ENCODE measurements at regions not wholly inside any gene's neighbourhood (a gene's known extent, or its start where the extent isn't known, plus 50 kb on each side); places are given as distances from the start of the nearest gene placed in this dataset.

DNA sequence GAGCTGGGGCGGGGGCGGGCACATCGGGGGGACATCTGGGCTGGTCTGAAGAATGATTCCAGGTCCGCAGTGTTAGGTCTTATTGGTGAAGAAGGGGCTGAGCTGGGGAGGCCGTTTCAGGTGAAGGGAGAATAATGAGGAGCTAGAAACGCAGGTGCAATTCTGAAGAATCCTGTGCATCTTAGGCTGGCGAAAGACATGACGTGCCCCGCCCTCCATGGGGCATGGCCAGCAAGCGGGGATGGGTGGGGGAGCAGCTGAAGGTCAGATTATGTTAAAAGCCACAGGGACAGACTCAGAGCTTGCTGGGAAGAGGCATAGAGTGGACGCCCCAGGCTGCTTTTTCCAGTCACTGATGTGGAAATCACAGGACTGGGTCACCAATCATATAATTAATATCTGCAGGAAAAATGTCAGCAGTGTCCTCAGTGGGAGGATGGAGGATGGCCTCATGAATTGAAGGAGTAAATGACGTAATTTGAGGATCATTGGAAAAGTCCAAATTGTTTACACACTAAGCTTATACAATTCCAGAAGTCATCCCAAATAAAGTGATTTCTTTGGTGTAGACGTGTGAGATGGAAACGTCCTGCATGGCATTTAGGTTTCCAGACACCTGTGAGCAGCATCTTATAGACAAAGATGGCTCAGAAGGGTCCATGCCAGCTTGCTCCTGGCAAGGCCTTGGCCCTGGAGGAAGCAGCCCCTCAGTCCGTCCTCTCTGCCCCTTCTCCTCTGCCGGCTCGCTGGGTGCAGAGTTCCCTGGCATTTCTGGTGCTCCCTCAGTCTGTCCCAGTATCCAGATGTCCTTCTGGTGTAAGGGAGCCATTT, 109.6 kb upstream of the FRMD1 start:
- Histone ChIP-seq H3K79me1 (ENCODE audit: low read depth in 1 of 2, low read length in 2 of 2) (no peaks in the 10 kb centered on the region), H2BK20ac (ENCODE audit: low read depth, low read length) (no peak overlapping the region), H2BK15ac (ENCODE audit: low read depth, low read length) (no peak overlapping the region), H4K91ac (ENCODE audit: insufficient read depth, low read depth, low read length) (no peak overlapping the region), H4K5ac (ENCODE audit: low read depth, low read length) (no peak overlapping the region), H3K56ac (ENCODE audit: extremely low read depth, insufficient read depth, low read length) (no peak overlapping the region), H3K9me1 (ENCODE audit: insufficient read depth, low read length) (no peaks in the 10 kb centered on the region), H2AK5ac (ENCODE audit: low read depth, low read length) (no peak overlapping the region), H3K23ac (ENCODE audit: low read depth, low read length) (no peak overlapping the region), H3K4me3 (ENCODE audit: insufficient read depth, low read depth, low read length) (no peak overlapping the region), H3K14ac (replicated peaks; ENCODE audit: low read depth, low read length) (no peak overlapping the region), H4K8ac (ENCODE audit: low read depth in 2 of 2, low read length in 2 of 2) (no peak overlapping the region), H3K27me3 (ENCODE audit: control insufficient read depth, insufficient read depth, low read length) (no peaks in the 10 kb centered on the region), H2BK5ac (ENCODE audit: low read depth, low read length, poor library complexity, severe bottlenecking) (no peak overlapping the region), H2AK9ac (replicated peaks; ENCODE audit: low read depth, low read length, poor library complexity) (no peak overlapping the region), H3K4me2 (ENCODE audit: low read depth, low read length) (no peak overlapping the region), H3K4me1 (ENCODE audit: control insufficient read depth, insufficient read depth, low read length) (no peaks in the 10 kb centered on the region), H4K20me1 (ENCODE audit: insufficient read depth, low read length) (no peaks in the 10 kb centered on the region), H3K36me3 (ENCODE audit: control insufficient read depth, insufficient read depth, low read length) (no peaks in the 10 kb centered on the region), H3K9ac (ENCODE audit: low read depth, low read length) (no peak overlapping the region), H3K18ac (ENCODE audit: low read depth, low read length) (no peak overlapping the region), H3K27ac (ENCODE audit: insufficient read depth, low read length) (no peak overlapping the region), H2BK120ac (ENCODE audit: low read depth, low read length) (no peak overlapping the region), H2AFZ (replicated peaks; ENCODE audit: low read length, poor library complexity) (no peak overlapping the region), H3K4ac (ENCODE audit: low read depth, low read length) (no peak overlapping the region), H3K9me3 (ENCODE audit: control insufficient read depth, insufficient read depth, low read length) (peaks cover 20% of the 10 kb centered on the region)
- in situ Hi-C loops (cut with MboI; ENCODE audit: low sequenced_read_pairs) (no loop called here), dilution Hi-C loops (cut with HindIII; ENCODE audit: low sequenced_read_pairs, unreplicated experiment) (no loop called here), intact Hi-C loops (cut with micrococcal nuclease) (no loop called here)
- CTCF ChIA-PET: no interaction called here
- ATAC-seq (ENCODE audit: low read depth) (no peak), DNase-seq (no peak)
- no TSS peak for BruUV-seq (replicated peaks)
- POLR2A ChIA-PET (ENCODE audit: unreplicated experiment): no interaction called here
- TF ChIP-seq, protein P1, sequence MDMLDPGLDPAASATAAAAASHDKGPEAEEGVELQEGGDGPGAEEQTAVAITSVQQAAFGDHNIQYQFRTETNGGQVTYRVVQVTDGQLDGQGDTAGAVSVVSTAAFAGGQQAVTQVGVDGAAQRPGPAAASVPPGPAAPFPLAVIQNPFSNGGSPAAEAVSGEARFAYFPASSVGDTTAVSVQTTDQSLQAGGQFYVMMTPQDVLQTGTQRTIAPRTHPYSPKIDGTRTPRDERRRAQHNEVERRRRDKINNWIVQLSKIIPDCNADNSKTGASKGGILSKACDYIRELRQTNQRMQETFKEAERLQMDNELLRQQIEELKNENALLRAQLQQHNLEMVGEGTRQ (IDR thresholded peaks at IDR 0.05; ENCODE audit: low read depth, low read length): no peak
- TF ChIP-seq POLR2A (IDR thresholded peaks at IDR 0.05; ENCODE audit: low read depth, low read length) (no peak), FOS (IDR thresholded peaks at IDR 0.05; ENCODE audit: low read depth, low read length) (no peak), CHD1 (IDR thresholded peaks at IDR 0.05; ENCODE audit: low read depth, low read length) (no peak), NFE2L2 (IDR thresholded peaks at IDR 0.05; ENCODE audit: low read depth, low read length) (no peak), MAZ (IDR thresholded peaks at IDR 0.05; ENCODE audit: borderline replicate concordance, low read depth, low read length) (no peak), BHLHE40 (IDR thresholded peaks at IDR 0.05; ENCODE audit: low read depth, low read length) (no peak), SMC3 (IDR thresholded peaks at IDR 0.05; ENCODE audit: low read depth, low read length) (no peak), MAFK (IDR thresholded peaks at IDR 0.05; ENCODE audit: low read depth, low read length) (no peak), RFX5 (IDR thresholded peaks at IDR 0.05; ENCODE audit: low read depth, low read length) (no peak), RCOR1 (IDR thresholded peaks at IDR 0.05; ENCODE audit: insufficient replicate concordance, low read length) (no peak), MXI1 (IDR thresholded peaks at IDR 0.05; ENCODE audit: borderline replicate concordance, low read depth, low read length) (no peak), RAD21 (IDR thresholded peaks at IDR 0.05; ENCODE audit: low read length) (no peak)
- TF ChIP-seq, protein P2, sequence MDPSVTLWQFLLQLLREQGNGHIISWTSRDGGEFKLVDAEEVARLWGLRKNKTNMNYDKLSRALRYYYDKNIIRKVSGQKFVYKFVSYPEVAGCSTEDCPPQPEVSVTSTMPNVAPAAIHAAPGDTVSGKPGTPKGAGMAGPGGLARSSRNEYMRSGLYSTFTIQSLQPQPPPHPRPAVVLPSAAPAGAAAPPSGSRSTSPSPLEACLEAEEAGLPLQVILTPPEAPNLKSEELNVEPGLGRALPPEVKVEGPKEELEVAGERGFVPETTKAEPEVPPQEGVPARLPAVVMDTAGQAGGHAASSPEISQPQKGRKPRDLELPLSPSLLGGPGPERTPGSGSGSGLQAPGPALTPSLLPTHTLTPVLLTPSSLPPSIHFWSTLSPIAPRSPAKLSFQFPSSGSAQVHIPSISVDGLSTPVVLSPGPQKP (IDR thresholded peaks at IDR 0.05; ENCODE audit: borderline replicate concordance, low read depth, low read length): no peak
- TF ChIP-seq, protein P3, sequence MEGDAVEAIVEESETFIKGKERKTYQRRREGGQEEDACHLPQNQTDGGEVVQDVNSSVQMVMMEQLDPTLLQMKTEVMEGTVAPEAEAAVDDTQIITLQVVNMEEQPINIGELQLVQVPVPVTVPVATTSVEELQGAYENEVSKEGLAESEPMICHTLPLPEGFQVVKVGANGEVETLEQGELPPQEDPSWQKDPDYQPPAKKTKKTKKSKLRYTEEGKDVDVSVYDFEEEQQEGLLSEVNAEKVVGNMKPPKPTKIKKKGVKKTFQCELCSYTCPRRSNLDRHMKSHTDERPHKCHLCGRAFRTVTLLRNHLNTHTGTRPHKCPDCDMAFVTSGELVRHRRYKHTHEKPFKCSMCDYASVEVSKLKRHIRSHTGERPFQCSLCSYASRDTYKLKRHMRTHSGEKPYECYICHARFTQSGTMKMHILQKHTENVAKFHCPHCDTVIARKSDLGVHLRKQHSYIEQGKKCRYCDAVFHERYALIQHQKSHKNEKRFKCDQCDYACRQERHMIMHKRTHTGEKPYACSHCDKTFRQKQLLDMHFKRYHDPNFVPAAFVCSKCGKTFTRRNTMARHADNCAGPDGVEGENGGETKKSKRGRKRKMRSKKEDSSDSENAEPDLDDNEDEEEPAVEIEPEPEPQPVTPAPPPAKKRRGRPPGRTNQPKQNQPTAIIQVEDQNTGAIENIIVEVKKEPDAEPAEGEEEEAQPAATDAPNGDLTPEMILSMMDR (conservative IDR thresholded peaks at IDR 0.05; ENCODE audit: low read depth, low read length): no peak
- WGBS, 2 experiments (ENCODE audit: extremely low coverage in 2 of 2, insufficient read length in 1 of 2): 56% methylated on average over 6 of the region's 17 CpGs; no CpG with 5 or more reads in 1 of the 2 experiments

Measured in IMR-90 (cell line).